ENCODE measurements at regions not wholly inside any gene's neighbourhood (a gene's known extent, or its start where the extent isn't known, plus 50 kb on each side); places are given as distances from the start of the nearest gene placed in this dataset.

DNA sequence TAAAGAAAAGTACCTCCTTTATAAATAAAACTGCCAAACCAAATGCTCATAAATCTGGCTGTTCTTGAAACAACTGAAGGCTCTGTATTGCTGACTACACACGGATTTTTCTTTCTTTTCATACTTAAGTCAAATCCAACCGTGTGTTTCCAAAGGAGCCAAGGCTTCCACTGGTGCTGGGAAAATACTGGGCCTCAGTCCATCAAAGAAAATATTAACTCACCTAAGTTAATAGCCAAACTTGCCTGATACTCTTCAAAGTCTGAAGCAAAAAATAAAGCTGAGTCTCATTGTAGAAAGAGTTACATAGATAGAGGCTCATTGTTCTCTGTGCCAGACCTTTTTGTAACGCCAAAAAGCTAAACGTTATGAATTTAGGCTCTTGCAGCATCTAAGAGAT is 350.4 kb upstream of the CDH9 start:
- in situ Hi-C loops (cut with MboI; ENCODE audit: low sequenced_read_pairs, unreplicated experiment): no loop called here
- no peak for DNase-seq (ENCODE audit: low spot score)
- TF ChIP-seq CTCF (IDR thresholded peaks at IDR 0.05; ENCODE audit: borderline replicate concordance, control extremely low read depth, extremely low read depth, insufficient read depth, missing control alignments): no peak

DNA sequence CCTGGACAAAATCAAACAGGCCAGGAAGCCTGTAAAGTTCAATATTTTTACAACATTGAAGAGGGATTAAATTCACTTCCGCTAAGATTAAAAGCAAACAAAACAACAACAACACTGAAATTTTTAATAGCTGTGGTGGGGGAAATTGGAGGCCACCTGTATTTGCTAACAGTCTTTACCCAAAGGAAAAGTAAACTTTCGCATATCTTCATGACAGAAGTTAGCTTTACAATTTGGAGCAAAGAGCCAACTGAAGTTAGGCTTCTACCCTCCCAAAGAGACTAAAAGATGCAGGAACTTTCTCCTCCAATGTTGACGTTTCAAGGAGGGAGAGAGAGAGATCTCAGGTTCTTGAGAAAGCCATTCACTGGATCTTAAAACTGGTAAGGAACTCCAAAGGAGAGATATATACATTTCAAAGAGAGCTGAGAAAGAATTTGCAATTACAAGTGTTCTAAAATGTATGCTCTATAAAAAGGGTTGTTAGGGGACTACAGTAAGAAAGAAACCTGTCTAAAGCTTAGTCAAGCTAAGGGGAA is 349.2 kb upstream of the CDH9 start:
- no peak for DNase-seq (ENCODE audit: low spot score)
- in situ Hi-C loops (cut with MboI; ENCODE audit: low sequenced_read_pairs, unreplicated experiment): no loop called here
- no peak for TF ChIP-seq CTCF (IDR thresholded peaks at IDR 0.05; ENCODE audit: borderline replicate concordance, control extremely low read depth, extremely low read depth, insufficient read depth, missing control alignments)

- TF ChIP-seq CTCF (IDR thresholded peaks at IDR 0.05; ENCODE audit: borderline replicate concordance, control extremely low read depth, extremely low read depth, insufficient read depth, missing control alignments): no peak
- in situ Hi-C loops (cut with MboI; ENCODE audit: low sequenced_read_pairs, unreplicated experiment): no loop called here
Observed at GRCh38 chr5:27381686-27382085, 343.3 kb upstream of the CDH9 start.

GRCh38 chr5:27377626-27378025 is 339.2 kb upstream of the CDH9 start:
- in situ Hi-C loops (cut with MboI; ENCODE audit: low sequenced_read_pairs, unreplicated experiment): no loop called here
- DNase-seq (ENCODE audit: low spot score): no peak
- no peak for TF ChIP-seq CTCF (IDR thresholded peaks at IDR 0.05; ENCODE audit: borderline replicate concordance, control extremely low read depth, extremely low read depth, insufficient read depth, missing control alignments)

More at GRCh38 chr5:27381686-27382085, 343.3 kb upstream of the CDH9 start:
- DNase-seq (ENCODE audit: low spot score): no peak

DNA sequence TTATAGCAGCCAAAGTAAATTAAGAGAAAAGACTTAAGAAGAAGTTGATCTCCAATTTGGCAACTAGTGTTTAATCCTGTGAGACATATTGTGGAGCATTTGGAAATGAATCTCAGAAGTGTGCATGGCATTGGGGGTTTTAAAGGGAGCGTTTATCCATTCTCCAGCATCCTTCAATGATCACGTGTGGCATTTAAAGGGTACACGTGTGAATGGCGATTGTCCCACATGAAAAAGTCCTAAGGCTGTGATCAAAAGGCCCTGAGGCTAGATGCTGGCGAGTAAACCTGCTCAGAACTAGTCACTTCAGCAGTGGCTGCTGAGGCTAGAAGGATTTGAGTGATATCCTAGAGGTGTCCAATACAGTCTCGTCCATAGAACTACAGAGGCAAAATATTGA is 315.6 kb upstream of the CDH9 start:
- TF ChIP-seq CTCF (IDR thresholded peaks at IDR 0.05; ENCODE audit: borderline replicate concordance, control extremely low read depth, extremely low read depth, insufficient read depth, missing control alignments): no peak

GRCh38 chr5:27353540-27353939 is 315.2 kb upstream of the CDH9 start:
- in situ Hi-C loops (cut with MboI; ENCODE audit: low sequenced_read_pairs, unreplicated experiment): no loop called here
- TF ChIP-seq CTCF (IDR thresholded peaks at IDR 0.05; ENCODE audit: borderline replicate concordance, control extremely low read depth, extremely low read depth, insufficient read depth, missing control alignments): no peak
- DNase-seq (ENCODE audit: low spot score): no peak

More for the DNA sequence above, 315.6 kb upstream of the CDH9 start:
- DNase-seq (ENCODE audit: low spot score): no peak
- in situ Hi-C loops (cut with MboI; ENCODE audit: low sequenced_read_pairs, unreplicated experiment): no loop called here

DNA sequence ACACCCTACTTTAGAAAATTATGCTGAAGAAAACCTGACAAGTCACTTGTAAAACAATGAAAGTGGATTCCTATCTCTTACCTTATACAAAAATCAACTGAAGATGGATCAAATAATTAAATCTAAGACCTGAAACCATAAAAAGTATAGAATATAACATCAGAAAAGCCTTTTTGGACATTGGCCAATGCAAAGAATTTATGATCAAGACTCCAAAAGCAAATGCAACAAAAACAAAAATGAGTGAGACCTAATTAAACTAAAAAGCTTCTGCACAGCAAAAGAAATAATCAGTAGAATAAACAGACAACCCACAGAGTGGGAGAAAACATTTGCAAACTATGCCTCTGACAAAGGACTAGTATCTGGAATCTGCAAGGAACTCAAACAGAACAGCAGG is 303.0 kb upstream of the CDH9 start:
- in situ Hi-C loops (cut with MboI; ENCODE audit: low sequenced_read_pairs, unreplicated experiment): no loop called here
- no peak for TF ChIP-seq CTCF (IDR thresholded peaks at IDR 0.05; ENCODE audit: borderline replicate concordance, control extremely low read depth, extremely low read depth, insufficient read depth, missing control alignments)
- no peak for DNase-seq (ENCODE audit: low spot score)

All from GM13976 (cell line).